Brain microvascular endothelial cell (primary cell): ENCODE measurements at regions not wholly inside any gene's neighbourhood (a gene's known extent, or its start where the extent isn't known, plus 50 kb on each side); places are given as distances from the start of the nearest gene placed in this dataset.

Experiments
- DNase-seq: peaks from one replicate; pipeline ENCODE4 v3.0.0-alpha.2; 2020
- H3K27ac ChIP-seq: fragments of 250-450 bp; sonication (Bioruptor Pico); 2 replicates; pipeline ENCODE4 v1.5.1; 2020; ENCODE audit warnings: mild to moderate bottlenecking, moderate library complexity
- H3K27me3 ChIP-seq: fragments of 250-450 bp; sonication (Bioruptor Pico); replicated peaks from 2 replicates; pipeline ENCODE4 v1.5.1; 2020; ENCODE audit warnings: mild to moderate bottlenecking
- H3K36me3 ChIP-seq: fragments of 250-450 bp; sonication (Bioruptor Pico); replicated peaks from 2 replicates; pipeline ENCODE4 v1.5.1; 2020; ENCODE audit warnings: mild to moderate bottlenecking
- H3K4me3 ChIP-seq: 2 replicates; pipeline ENCODE4 v1.5.1; 2011; ENCODE audit warnings: low read depth, mild to moderate bottlenecking, control low read depth, low read length, moderate library complexity
- in situ Hi-C: cut with HindIII; loops from 2 replicates; pipeline ENCODE4 v1.10.0; 2017; ENCODE audit warnings: low sequenced_read_pairs, low pct_ligation_motif_present
- TF ChIP-seq, protein P1 (sequence below): IDR thresholded peaks from 2 replicates; pipeline ENCODE4 v1.5.1; 2011; ENCODE audit warnings: low read depth, mild to moderate bottlenecking, moderate library complexity, low read length, control low read depth, inconsistent platforms; ENCODE audit errors: missing control alignments

DNA sequence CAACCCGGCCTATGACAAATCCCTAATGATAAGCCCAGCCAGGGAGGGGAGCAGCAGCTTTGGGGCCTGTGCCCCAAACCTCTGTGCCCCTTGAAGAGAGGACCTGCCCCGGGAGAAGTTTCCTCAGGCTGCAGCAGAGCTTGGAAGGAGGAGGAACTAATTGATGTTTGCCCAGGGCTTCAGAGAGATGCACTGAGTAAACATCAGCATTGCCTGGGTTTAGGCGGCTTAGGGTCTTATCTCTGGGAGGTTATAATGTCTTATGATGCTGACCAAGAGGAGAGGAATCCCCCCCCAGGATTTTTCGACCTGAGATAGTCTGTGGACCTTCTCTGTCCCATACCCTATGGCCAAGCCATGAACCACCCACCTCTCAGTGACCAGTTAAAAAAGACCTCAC lies 148.7 kb upstream of the SDK2 start:
- in situ Hi-C loops: no loop called here
- Histone ChIP-seq H3K27me3 (no peaks in the 10 kb centered on the region), H3K27ac (no peak overlapping the region), H3K36me3 (no peaks in the 10 kb centered on the region), H3K4me3 (no peak overlapping the region)
- TF ChIP-seq, protein P1, sequence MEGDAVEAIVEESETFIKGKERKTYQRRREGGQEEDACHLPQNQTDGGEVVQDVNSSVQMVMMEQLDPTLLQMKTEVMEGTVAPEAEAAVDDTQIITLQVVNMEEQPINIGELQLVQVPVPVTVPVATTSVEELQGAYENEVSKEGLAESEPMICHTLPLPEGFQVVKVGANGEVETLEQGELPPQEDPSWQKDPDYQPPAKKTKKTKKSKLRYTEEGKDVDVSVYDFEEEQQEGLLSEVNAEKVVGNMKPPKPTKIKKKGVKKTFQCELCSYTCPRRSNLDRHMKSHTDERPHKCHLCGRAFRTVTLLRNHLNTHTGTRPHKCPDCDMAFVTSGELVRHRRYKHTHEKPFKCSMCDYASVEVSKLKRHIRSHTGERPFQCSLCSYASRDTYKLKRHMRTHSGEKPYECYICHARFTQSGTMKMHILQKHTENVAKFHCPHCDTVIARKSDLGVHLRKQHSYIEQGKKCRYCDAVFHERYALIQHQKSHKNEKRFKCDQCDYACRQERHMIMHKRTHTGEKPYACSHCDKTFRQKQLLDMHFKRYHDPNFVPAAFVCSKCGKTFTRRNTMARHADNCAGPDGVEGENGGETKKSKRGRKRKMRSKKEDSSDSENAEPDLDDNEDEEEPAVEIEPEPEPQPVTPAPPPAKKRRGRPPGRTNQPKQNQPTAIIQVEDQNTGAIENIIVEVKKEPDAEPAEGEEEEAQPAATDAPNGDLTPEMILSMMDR: no peak
- DNase-seq: no peak

DNA sequence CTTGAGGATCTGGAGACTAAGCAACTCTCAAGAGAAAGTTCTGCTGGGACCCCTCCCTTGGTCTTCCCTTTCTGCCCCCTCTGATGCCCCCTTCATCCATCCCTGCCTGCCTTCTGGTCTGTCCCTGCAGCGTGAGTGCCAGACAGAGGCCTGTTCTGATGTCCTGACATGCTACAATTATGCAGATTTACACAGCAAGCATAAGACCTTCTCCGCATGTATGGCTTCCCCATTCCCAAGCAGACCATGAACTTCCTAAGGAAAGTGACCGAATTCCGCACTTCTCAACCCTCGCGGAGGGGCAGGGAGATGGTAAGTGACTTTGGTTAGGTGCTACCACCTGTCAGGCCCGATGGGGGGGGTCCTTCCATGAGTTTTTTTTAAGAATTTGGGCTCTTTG lies 150.1 kb upstream of the SDK2 start:
- in situ Hi-C loops: no loop called here
- Histone ChIP-seq H3K36me3 (no peaks in the 10 kb centered on the region), H3K4me3 (no peak overlapping the region), H3K27ac (no peak overlapping the region), H3K27me3 (no peaks in the 10 kb centered on the region)
- TF ChIP-seq, protein P1: no peak
- no peak for DNase-seq

DNA sequence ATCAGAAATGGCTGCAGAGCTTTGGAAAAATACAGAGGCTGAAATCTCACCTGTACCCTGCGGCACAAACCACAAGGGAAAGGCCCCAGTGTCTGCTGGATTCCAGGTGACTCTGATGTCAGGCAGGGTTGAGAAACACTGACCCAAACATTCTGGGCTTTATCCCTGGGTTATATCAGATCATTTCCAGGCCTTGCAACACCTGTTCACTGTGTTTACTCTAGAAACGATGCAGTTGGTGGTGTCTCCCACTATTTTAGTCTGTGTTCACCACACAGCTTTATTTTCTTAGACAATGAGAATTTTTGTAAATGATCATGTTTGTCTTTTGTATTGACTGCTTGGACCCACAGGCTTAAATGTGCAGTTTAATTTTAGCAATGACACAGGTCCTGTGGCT lies 151.5 kb upstream of the SDK2 start:
- H3K36me3 ChIP-seq: no peaks in the 10 kb centered on the region
- TF ChIP-seq, protein P1: no peak
- DNase-seq: no peak
- no peak overlapping the region for H3K4me3 ChIP-seq
- in situ Hi-C loops: no loop called here
- H3K27me3 ChIP-seq: no peaks in the 10 kb centered on the region
- H3K27ac ChIP-seq: no peak overlapping the region

DNA sequence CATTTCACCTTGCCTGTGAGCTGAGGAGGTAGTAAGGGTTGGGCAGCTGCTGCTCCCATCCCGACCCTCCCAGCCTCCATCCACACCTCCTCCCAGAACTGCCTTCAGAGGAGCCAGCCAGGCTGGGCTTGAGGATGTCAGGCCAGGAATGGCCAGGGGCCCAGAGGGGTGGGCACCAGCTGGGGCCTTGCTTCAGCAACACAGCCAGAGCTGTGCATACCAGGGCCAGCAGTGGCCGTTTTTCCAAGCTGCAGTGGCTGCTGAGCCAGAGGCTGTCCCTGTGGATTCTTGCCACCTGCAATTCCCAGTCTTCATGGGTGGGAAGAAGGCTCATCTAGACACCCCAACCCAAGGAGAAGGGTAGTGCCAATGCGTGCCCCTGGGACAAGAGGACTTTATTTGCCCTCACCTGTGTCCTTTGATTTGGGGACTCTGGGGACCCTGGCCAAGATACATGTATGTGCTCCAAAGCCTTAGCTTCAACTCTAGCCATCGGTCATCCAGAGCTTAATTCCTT lies 153.4 kb upstream of the SDK2 start:
- DNase-seq: no peak
- in situ Hi-C loops: no loop called here
- no peak overlapping the region for H3K27ac ChIP-seq
- TF ChIP-seq, protein P1: no peak
- no peaks in the 10 kb centered on the region for H3K27me3 ChIP-seq
- H3K36me3 ChIP-seq: no peaks in the 10 kb centered on the region
- H3K4me3 ChIP-seq: no peak overlapping the region

DNA sequence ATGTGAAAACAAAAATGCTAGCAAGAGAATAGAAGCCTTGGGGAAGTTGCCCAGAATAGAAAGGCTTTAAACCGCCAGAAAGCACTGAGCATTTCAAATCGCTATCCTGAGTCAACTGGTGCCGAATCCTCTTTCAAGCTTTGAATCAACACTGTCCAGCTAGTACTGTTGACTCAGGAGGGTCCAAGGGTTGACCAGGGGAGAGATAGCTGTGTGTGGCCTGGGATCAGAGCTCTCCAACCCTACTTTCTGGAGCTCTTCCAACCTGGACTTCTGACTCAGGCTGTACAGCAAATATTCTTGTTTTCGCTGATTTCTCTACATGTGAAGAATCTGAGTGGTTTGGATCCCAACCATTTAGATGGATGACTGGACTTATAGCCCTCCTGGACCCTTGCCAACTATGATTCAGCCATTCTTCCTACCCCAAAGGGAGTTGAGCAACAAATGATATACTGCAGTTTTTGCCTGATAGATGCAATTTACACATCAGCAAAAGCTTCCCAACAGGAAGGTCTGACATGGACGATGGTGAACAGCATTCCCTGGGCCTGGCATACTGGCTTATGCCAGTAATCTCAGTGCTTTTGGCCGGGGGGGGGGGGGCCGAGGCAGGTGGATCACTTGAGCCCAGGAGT lies 154.0 kb upstream of the SDK2 start:
- Histone ChIP-seq H3K27me3 (no peaks in the 10 kb centered on the region), H3K4me3 (no peak overlapping the region), H3K27ac (no peak overlapping the region), H3K36me3 (no peaks in the 10 kb centered on the region)
- TF ChIP-seq, protein P1: no peak
- in situ Hi-C loops: no loop called here
- DNase-seq: peak; percentile 82

DNA sequence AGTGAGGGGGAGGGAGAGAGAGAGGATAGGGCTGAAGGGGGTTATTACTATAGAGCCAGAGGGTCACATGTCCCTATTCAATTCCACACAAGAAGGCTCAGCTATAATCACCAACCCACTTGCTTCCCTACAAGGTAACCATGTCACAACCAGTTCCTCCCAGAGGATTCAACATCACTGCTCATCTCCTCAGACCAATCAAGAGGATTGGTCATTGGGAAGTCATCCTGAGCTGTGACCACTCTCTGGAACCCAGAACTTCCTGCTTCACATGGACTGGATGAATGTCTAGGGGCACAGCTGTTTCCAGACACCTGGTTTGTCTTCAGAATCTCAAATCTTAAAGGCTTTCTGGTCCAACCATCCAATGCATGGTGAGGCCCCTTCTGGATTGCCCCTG lies 154.9 kb upstream of the SDK2 start:
- H3K36me3 ChIP-seq: no peaks in the 10 kb centered on the region
- no peak for DNase-seq

More for the DNA sequence above, 154.9 kb upstream of the SDK2 start:
- TF ChIP-seq, protein P1: no peak
- in situ Hi-C loops: no loop called here
- Histone ChIP-seq H3K4me3 (no peak overlapping the region), H3K27ac (no peak overlapping the region), H3K27me3 (no peaks in the 10 kb centered on the region)
